HEK293T (cell line): ENCODE measurements at regions not wholly inside any gene's neighbourhood (a gene's known extent, or its start where the extent isn't known, plus 50 kb on each side); places are given as distances from the start of the nearest gene placed in this dataset.

ENCODE experiments used
- CTCF ChIA-PET: fragments of 350-600 bp; formaldehyde crosslinking; extraction: SDS; loops from one replicate; lab custom pipeline; 2021; ENCODE audit warnings: antibody characterized with exemption, inconsistent platforms; lab: Yijun Ruan, JAX
- POLR2A ChIA-PET: fragments of 350-600 bp; formaldehyde crosslinking; extraction: SDS; loops from one replicate; lab custom pipeline; 2020; ENCODE audit warnings: antibody characterized with exemption, inconsistent platforms; lab: Yijun Ruan, JAX
- DNase-seq: peaks from one replicate; pipeline ENCODE4 v3.0.0; 2012; ENCODE audit warnings: mixed read lengths; ENCODE audit errors: extremely low spot score
- ARNT ChIP-seq: fragments of 450-650 bp; IDR thresholded peaks from 2 replicates; pipeline ENCODE4 v1.6.1; 2017; ENCODE audit warnings: mild to moderate bottlenecking
- BHLHE40 ChIP-seq: fragments of 450-650 bp; IDR thresholded peaks from 2 replicates; pipeline ENCODE4 v1.6.1; 2016; ENCODE audit warnings: mild to moderate bottlenecking, moderate library complexity, borderline replicate concordance
- CTBP1 ChIP-seq: fragments of 450-650 bp; IDR thresholded peaks from 2 replicates; pipeline ENCODE4 v1.6.1; 2016; ENCODE audit warnings: borderline replicate concordance
- ELF4 ChIP-seq: fragments of 450-650 bp; IDR thresholded peaks from 2 replicates; pipeline ENCODE4 v1.6.1; 2017; ENCODE audit warnings: antibody characterized with exemption
- FOXA1 ChIP-seq: fragments of 450-650 bp; IDR thresholded peaks from 2 replicates; pipeline ENCODE4 v1.6.1; 2016; ENCODE audit warnings: mild to moderate bottlenecking
- FOXK2 ChIP-seq: fragments of 450-650 bp; IDR thresholded peaks from 2 replicates; pipeline ENCODE4 v1.6.1; 2016; ENCODE audit warnings: mild to moderate bottlenecking
- FOXM1 ChIP-seq: fragments of 450-650 bp; IDR thresholded peaks from 2 replicates; pipeline ENCODE4 v1.6.1; 2017; ENCODE audit warnings: mild to moderate bottlenecking, borderline replicate concordance
- HDGF ChIP-seq: fragments of 450-650 bp; IDR thresholded peaks from 2 replicates; pipeline ENCODE4 v1.6.1; 2017; ENCODE audit warnings: antibody characterized with exemption, borderline replicate concordance
- L3MBTL2 ChIP-seq: fragments of 450-650 bp; conservative IDR thresholded peaks from 2 replicates; pipeline ENCODE4 v1.6.1; 2016; ENCODE audit warnings: mild to moderate bottlenecking
- LEF1 ChIP-seq: fragments of 450-650 bp; IDR thresholded peaks from 2 replicates; pipeline ENCODE4 v1.6.1; 2017; ENCODE audit warnings: mild to moderate bottlenecking, borderline replicate concordance
- NFRKB ChIP-seq: fragments of 450-650 bp; IDR thresholded peaks from 2 replicates; pipeline ENCODE4 v1.6.1; 2016; ENCODE audit warnings: mild to moderate bottlenecking, moderate library complexity
- SP1 ChIP-seq: fragments of 450-650 bp; IDR thresholded peaks from 2 replicates; pipeline ENCODE4 v1.6.1; 2017
- SUZ12 ChIP-seq: fragments of 450-650 bp; IDR thresholded peaks from 2 replicates; pipeline ENCODE4 v1.6.1; 2016; ENCODE audit warnings: mild to moderate bottlenecking
- TARDBP ChIP-seq: fragments of 450-650 bp; IDR thresholded peaks from 2 replicates; pipeline ENCODE4 v1.6.1; 2016
- ZNF384 ChIP-seq: fragments of 450-650 bp; IDR thresholded peaks from 2 replicates; pipeline ENCODE4 v1.6.1; 2016
- TF ChIP-seq, protein P1 (sequence below): fragments of 450-650 bp; IDR thresholded peaks from 2 replicates; pipeline ENCODE4 v1.6.1; 2016

DNA sequence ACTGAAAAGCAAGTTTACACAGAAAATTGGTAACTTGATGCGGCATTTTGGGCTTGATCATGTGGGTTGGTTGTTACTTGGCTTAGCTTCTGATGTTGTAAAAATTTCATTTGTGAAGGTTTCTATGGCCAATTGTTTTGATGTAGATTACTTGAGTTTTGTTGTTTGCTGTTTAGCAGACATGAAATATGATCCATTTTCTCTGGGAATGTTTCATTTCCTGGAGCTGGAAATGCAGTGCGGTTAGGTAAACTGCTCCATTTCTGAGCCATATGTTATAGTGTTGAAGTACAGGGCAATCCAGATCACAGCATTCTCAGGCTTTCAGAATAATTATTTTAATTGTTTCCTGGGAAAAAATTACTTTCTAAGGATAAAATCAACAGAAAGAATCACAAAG, 396.9 kb downstream of the ENC1 start:
- ChIA-PET POLR2A (interaction anchor here (0.9 kb wide), 1 partner anchor 14 kb away, joined by 3 read pairs; no protein-coding TSS in a partner anchor), CTCF (no interaction called here)
- no peak for TF ChIP-seq CTBP1
- TF ChIP-seq ZNF384, result no peak
- TF ChIP-seq TARDBP, result no peak
- TF ChIP-seq SUZ12, result no peak
- TF ChIP-seq ELF4, result no peak
- TF ChIP-seq BHLHE40, result no peak
- TF ChIP-seq ARNT, result no peak
- TF ChIP-seq FOXM1, result no peak
- no peak for TF ChIP-seq SP1
- TF ChIP-seq L3MBTL2, result no peak
- no peak for TF ChIP-seq FOXK2
- no peak for TF ChIP-seq LEF1
- no peak for TF ChIP-seq NFRKB
- no peak for DNase-seq

DNA sequence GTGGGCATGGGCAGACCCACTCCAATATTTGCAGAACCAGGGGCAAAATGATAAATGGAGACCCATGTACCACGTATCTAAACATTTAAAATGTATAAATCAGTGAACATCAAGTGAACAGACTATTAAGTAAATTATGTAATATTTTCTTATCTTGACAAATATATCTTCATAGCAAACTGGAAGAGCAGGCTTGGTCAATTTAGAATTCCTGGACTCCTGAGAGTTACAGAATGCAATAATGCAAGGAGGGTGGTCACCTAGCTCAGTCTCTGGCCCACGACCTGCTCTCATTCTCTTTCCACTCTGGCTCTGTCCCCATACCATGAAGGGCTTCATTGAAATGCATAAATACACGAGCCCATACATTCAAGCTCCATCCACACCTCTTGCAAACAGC, 398.0 kb downstream of the ENC1 start:
- DNase-seq, result no peak
- TF ChIP-seq FOXA1, result no peak
- no peak for TF ChIP-seq FOXK2
- no peak for TF ChIP-seq CTBP1
- TF ChIP-seq L3MBTL2, result no peak
- no peak for TF ChIP-seq LEF1
- TF ChIP-seq NFRKB, result no peak
- TF ChIP-seq TARDBP, result no peak
- no peak for TF ChIP-seq SUZ12
- TF ChIP-seq, protein P1, sequence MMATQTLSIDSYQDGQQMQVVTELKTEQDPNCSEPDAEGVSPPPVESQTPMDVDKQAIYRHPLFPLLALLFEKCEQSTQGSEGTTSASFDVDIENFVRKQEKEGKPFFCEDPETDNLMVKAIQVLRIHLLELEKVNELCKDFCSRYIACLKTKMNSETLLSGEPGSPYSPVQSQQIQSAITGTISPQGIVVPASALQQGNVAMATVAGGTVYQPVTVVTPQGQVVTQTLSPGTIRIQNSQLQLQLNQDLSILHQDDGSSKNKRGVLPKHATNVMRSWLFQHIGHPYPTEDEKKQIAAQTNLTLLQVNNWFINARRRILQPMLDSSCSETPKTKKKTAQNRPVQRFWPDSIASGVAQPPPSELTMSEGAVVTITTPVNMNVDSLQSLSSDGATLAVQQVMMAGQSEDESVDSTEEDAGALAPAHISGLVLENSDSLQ, result no peak
- no peak for TF ChIP-seq SP1
- TF ChIP-seq HDGF, result no peak
- TF ChIP-seq BHLHE40, result no peak
- TF ChIP-seq ARNT, result no peak
- TF ChIP-seq ELF4, result no peak
- TF ChIP-seq ZNF384, result no peak
- no peak for TF ChIP-seq FOXM1
- CTCF ChIA-PET, result no interaction called here
- POLR2A ChIA-PET, result no interaction called here

DNA sequence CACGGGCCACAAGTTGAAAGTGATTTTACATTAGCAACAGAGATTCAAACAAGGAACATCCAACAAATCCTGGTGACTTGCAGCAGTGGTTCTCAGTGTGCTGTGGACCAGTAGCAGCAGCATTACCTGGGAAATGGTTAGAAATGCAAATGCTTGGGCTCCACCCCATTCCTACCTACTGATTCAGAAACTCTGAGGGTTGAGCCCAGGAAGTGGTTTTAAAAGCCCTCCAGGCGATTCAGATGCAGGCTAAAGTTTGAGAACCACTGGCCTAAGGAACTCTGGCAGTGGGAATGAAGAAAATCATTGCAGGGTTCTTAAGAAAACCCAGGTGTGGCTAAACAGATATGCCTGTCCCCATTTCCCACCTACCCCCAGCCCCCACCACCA, 398.8 kb downstream of the ENC1 start:
- CTCF ChIA-PET, result no interaction called here
- POLR2A ChIA-PET, result no interaction called here
- DNase-seq, result no peak
- no peak for TF ChIP-seq HDGF
- TF ChIP-seq FOXM1, result no peak
- no peak for TF ChIP-seq BHLHE40
- no peak for TF ChIP-seq ZNF384
- TF ChIP-seq LEF1, result no peak
- no peak for TF ChIP-seq ARNT

DNA sequence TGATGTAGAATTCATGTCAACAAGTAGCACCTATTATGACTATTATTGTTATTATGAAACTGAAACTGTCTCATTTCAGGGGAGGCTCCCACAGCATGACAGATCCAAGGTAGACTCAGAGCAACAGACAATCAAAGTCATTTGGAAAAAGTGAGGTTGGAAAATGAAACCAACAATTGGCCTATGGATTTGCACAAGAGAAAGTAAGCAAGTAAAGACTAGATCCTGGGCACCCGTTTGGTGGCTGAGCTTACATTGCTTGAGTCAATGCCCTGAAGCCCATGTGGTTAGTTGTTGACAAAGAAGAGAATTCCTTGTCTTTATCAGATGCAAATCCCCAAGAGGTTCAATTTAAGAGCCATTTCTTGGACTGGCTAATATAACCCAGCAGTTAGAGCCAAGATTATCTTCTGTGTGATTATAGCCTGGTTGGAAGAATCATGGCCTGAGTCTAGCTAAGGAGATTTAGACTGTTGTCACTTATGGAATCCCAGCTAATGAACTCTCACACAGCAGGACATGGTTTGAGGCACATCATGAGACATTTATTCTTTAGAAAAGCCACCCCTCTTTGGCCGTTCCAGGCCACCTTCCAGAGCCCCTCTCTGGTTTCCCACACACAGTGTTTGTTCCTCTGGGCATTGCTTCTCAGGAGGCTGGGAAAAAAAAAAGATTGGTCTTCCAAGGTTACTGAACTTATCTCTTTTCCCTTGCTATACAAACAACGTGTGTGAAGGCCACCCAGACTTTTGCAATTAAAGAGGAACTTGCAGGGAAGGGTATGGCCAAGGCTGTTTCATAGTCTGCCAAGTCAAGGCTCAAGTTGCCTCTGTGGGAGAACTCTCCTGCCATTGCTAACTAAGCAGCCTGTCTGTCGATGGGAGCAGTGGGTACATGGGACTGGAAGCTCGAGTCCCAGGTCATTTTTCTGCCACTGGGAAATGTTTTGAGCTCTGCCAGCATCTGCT, 399.5 kb downstream of the ENC1 start:
- ChIA-PET CTCF (interaction anchor here (0.5 kb wide), 1 partner anchor 156 kb away, joined by 5 read pairs; no protein-coding TSS in a partner anchor), POLR2A (no interaction called here)
- DNase-seq, result no peak
- TF ChIP-seq ZNF384, result no peak
- no peak for TF ChIP-seq L3MBTL2
- TF ChIP-seq CTBP1, result no peak
- TF ChIP-seq ELF4, result no peak
- TF ChIP-seq SP1, result no peak
- TF ChIP-seq HDGF, result no peak
- TF ChIP-seq, protein P1, result no peak
- TF ChIP-seq NFRKB, result no peak
- no peak for TF ChIP-seq BHLHE40
- no peak for TF ChIP-seq LEF1
- no peak for TF ChIP-seq FOXK2
- TF ChIP-seq ARNT, result no peak
- no peak for TF ChIP-seq TARDBP
- no peak for TF ChIP-seq SUZ12
- no peak for TF ChIP-seq FOXM1
- TF ChIP-seq FOXA1, result no peak

DNA sequence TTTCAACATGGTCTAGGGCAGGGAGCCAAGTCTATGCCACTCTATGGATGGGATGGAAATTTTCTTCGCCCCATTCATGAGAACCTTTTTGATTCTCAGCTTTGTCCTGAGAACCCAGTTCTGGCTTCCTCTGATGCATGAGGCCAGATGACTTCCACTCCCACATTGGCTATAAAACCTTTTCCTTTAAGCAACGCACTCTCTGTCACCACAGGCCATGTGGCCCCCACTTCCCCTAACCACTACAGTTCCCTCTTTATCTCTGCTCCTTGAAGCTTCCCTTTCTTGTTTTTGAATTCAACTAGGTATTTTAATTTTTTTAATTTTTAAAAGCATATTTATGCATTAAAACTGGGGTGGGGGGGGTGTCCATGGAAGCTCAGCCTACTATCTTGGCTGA, 401.3 kb downstream of the ENC1 start:
- ChIA-PET CTCF (no interaction called here), POLR2A (no interaction called here)
- DNase-seq, result no peak
- TF ChIP-seq FOXA1 (no peak), L3MBTL2 (no peak), BHLHE40 (no peak), TARDBP (no peak), ZNF384 (no peak), FOXK2 (no peak), SUZ12 (no peak), CTBP1 (no peak), NFRKB (no peak), SP1 (no peak), LEF1 (no peak), ELF4 (no peak), FOXM1 (no peak), ARNT (no peak), HDGF (no peak)
- TF ChIP-seq, protein P1, result no peak
